HepG2 (cell line): ENCODE measurements at regions not wholly inside any gene's neighbourhood (a gene's known extent, or its start where the extent isn't known, plus 50 kb on each side); places are given as distances from the start of the nearest gene placed in this dataset.
A peak's percentile ranks its signal among the peaks of the same experiment; 100 is the strongest.

Source experiments
- ATAC-seq: fragments of 200-7000 bp; cut with Tn5 transposase; 3 replicates; pipeline ENCODE4 v1.9.1; 2020; ENCODE audit warnings: mild to moderate bottlenecking, moderate library complexity
- BruUV-seq: library from RNA; stranded (reverse); fragments of 400-500 nt; replicated peaks from 2 replicates; lab custom pipeline; 2021; lab: Mats Ljungman, UMichigan
- CTCF ChIA-PET: fragments of 300-600 bp; formaldehyde crosslinking; extraction: SDS; loops from one replicate; lab custom pipeline; 2021; ENCODE audit warnings: low total read pairs, inconsistent platforms, low intra/inter-chr PET ratio; lab: Yijun Ruan, JAX
- POLR2A ChIA-PET: fragments of 350-600 bp; sonication (Branson Sonifier 250); formaldehyde crosslinking; loops from one replicate; lab custom pipeline; 2020; ENCODE audit warnings: antibody characterized with exemption, inconsistent platforms; lab: Yijun Ruan, JAX
- DNase-seq: peaks from one replicate; pipeline ENCODE4 v3.0.0-alpha.2; 2015; ENCODE audit warnings: low spot score
- FAIRE-seq: peaks from 3 replicates; lab custom pipeline; 2011; peaks lifted over from hg19 to GRCh38; lab: Jason Lieb, UNC
- H2AFZ ChIP-seq: one replicate; pipeline ENCODE4 v1.6.1; 2011; ENCODE audit warnings: low read length, inconsistent platforms
- H3K27ac ChIP-seq: fragments of 300-600 bp; 3 replicates; pipeline ENCODE4 v1.8.0; 2011; ENCODE audit warnings: mixed run types, mild to moderate bottlenecking, mixed read lengths, low read length, inconsistent platforms; ENCODE audit not compliant: insufficient read depth; ENCODE audit errors: extremely low read length
- H3K27me3 ChIP-seq, 2 experiments: fragments of 200-600 bp in 1 of 2; 2 replicates in 1 of 2; 3 replicates in 1 of 2; pipeline versions ENCODE4 v1.6.0 to v1.8.0; 2011; ENCODE audit warnings: low read length in 2 of 2, mild to moderate bottlenecking in 2 of 2, moderate library complexity in 2 of 2, inconsistent platforms in 1 of 2; ENCODE audit not compliant: insufficient read depth in 2 of 2, control insufficient read depth in 1 of 2
- H3K36me3 ChIP-seq, 2 experiments: fragments of 200-600 bp in 1 of 2; replicated peaks in 1 of 2; 2 replicates in 1 of 2; 3 replicates in 1 of 2; pipeline versions ENCODE4 v1.5.1 to v1.8.0; 2011; ENCODE audit warnings: low read length in 2 of 2, inconsistent platforms in 1 of 2; ENCODE audit not compliant: insufficient read depth in 2 of 2, control insufficient read depth in 1 of 2
- H3K4me1 ChIP-seq: 2 replicates; pipeline ENCODE4 v1.5.1; 2012; ENCODE audit warnings: low read length, inconsistent platforms; ENCODE audit not compliant: insufficient read depth
- H3K4me2 ChIP-seq: 2 replicates; pipeline ENCODE4 v1.6.0; 2011; ENCODE audit warnings: low read depth, low read length, inconsistent platforms
- H3K4me3 ChIP-seq, 3 experiments: fragments of 200-600 bp in 1 of 3; sonication (generic), shearing (Covaris generic) in 1 of 3; replicated peaks in 1 of 3; 2 replicates each; pipeline ENCODE4 v1.5.1; 2011 to 2016; ENCODE audit warnings: low read length in 3 of 3, inconsistent platforms in 2 of 3, low read depth in 2 of 3, mild to moderate bottlenecking in 2 of 3, control low read depth in 1 of 3, mixed read lengths in 1 of 3; ENCODE audit not compliant: insufficient read depth in 1 of 3
- H3K79me2 ChIP-seq: one replicate; pipeline ENCODE4 v1.6.1; 2011; ENCODE audit warnings: low read length, inconsistent platforms; ENCODE audit not compliant: insufficient read depth
- H3K9ac ChIP-seq: 2 replicates; pipeline ENCODE4 v1.6.0; 2011; ENCODE audit warnings: mild to moderate bottlenecking, low read depth, low read length, inconsistent platforms; ENCODE audit not compliant: insufficient read depth
- H3K9me3 ChIP-seq: 2 replicates; pipeline ENCODE4 v1.5.1; 2012; ENCODE audit warnings: mild to moderate bottlenecking, low read length
- H4K20me1 ChIP-seq: 2 replicates; pipeline ENCODE4 v1.6.0; 2011; ENCODE audit warnings: inconsistent platforms, mild to moderate bottlenecking, low read length, moderate library complexity; ENCODE audit not compliant: insufficient read depth
- CCAR2 ChIP-seq: fragments of 200-400 bp; formaldehyde crosslinking; optimal IDR thresholded peaks from 2 replicates; pipeline ENCODE3; 2018; ENCODE audit warnings: low read depth, mild to moderate bottlenecking, low read length, moderate library complexity
- HNRNPK ChIP-seq: fragments of 200-400 bp; formaldehyde crosslinking; IDR thresholded peaks from 2 replicates; pipeline ENCODE4 v1.6.1; 2018; ENCODE audit warnings: low read length, low read depth, moderate library complexity, mild to moderate bottlenecking; ENCODE audit not compliant: poor library complexity, severe bottlenecking
- KLF16 ChIP-seq, 2 experiments: sonication (generic) in 1 of 2; formaldehyde crosslinking in 1 of 2; IDR thresholded peaks; 2 replicates each; pipeline versions ENCODE4 v1.6.1 to v1.8.0; 2016 to 2023; ENCODE audit warnings: missing genetic modification reagents in 2 of 2, missing compliant biosample characterization in 1 of 2
- MLX ChIP-seq: IDR thresholded peaks from 2 replicates; pipeline ENCODE4 v1.6.1; 2016
- NPAS2 ChIP-seq: sonication (generic); formaldehyde crosslinking; IDR thresholded peaks from 2 replicates; pipeline ENCODE4 v1.8.0; 2022; ENCODE audit warnings: mild to moderate bottlenecking, missing genetic modification reagents, borderline replicate concordance
- PBX3 ChIP-seq: sonication (generic); formaldehyde crosslinking; IDR thresholded peaks from 2 replicates; pipeline ENCODE4 v1.8.1; 2023; ENCODE audit warnings: missing genetic modification reagents, inconsistent platforms, borderline replicate concordance
- POLR2G ChIP-seq: fragments of 200-400 bp; formaldehyde crosslinking; IDR thresholded peaks from 2 replicates; pipeline ENCODE4 v1.6.1; 2018; ENCODE audit warnings: mild to moderate bottlenecking, low read depth, low read length, moderate library complexity
- RARA ChIP-seq: IDR thresholded peaks from 2 replicates; pipeline ENCODE4 v1.6.1; 2016; ENCODE audit warnings: missing genetic modification reagents, missing compliant biosample characterization
- SP140L ChIP-seq: sonication (generic); formaldehyde crosslinking; IDR thresholded peaks from 2 replicates; pipeline ENCODE4 v1.4.0; 2020; ENCODE audit warnings: missing genetic modification reagents, borderline replicate concordance
- SRSF1 ChIP-seq: fragments of 200-400 bp; formaldehyde crosslinking; optimal IDR thresholded peaks from 2 replicates; pipeline ENCODE3; 2017; ENCODE audit warnings: mild to moderate bottlenecking, low read depth, low read length, moderate library complexity
- ZNF10 ChIP-seq: sonication (generic); formaldehyde crosslinking; IDR thresholded peaks from 2 replicates; pipeline ENCODE4 v1.4.0; 2020; ENCODE audit warnings: mild to moderate bottlenecking, low read depth, missing genetic modification reagents, borderline replicate concordance
- ZNF484 ChIP-seq: sonication (generic); formaldehyde crosslinking; IDR thresholded peaks from 2 replicates; pipeline ENCODE4 v1.5.1; 2020; ENCODE audit warnings: mild to moderate bottlenecking, low read depth, missing genetic modification reagents, borderline replicate concordance
- ZNF550 ChIP-seq: sonication (generic); formaldehyde crosslinking; IDR thresholded peaks from 2 replicates; pipeline ENCODE4 v1.4.0; 2020; ENCODE audit warnings: mild to moderate bottlenecking, missing genetic modification reagents, borderline replicate concordance
- ZNF556 ChIP-seq: sonication (generic); formaldehyde crosslinking; IDR thresholded peaks from 2 replicates; pipeline ENCODE4 v1.4.0; 2020; ENCODE audit warnings: mild to moderate bottlenecking, missing genetic modification reagents, borderline replicate concordance
- ZNF670 ChIP-seq: sonication (generic); formaldehyde crosslinking; IDR thresholded peaks from 2 replicates; pipeline ENCODE4 v1.8.0; 2022; ENCODE audit warnings: mild to moderate bottlenecking, missing genetic modification reagents, borderline replicate concordance
- ZNF891 ChIP-seq: sonication (generic); formaldehyde crosslinking; IDR thresholded peaks from 2 replicates; pipeline ENCODE4 v1.5.0; 2020; ENCODE audit warnings: mild to moderate bottlenecking, missing genetic modification reagents
- ZSCAN21 ChIP-seq: sonication (generic); formaldehyde crosslinking; IDR thresholded peaks from 2 replicates; pipeline ENCODE4 v1.8.0; 2022; ENCODE audit warnings: mild to moderate bottlenecking, missing genetic modification reagents, moderate library complexity, borderline replicate concordance
- WGBS: methylation state at CpG from one replicate; pipeline ENCODE4 v1.1.6; 2017; ENCODE audit warnings: low lambda C conversion rate; 5-methylcytosine and 5-hydroxymethylcytosine counted together
- in situ Hi-C: cut with HindIII; loops from 2 replicates; pipeline ENCODE4 v1.10.0; 2017; ENCODE audit warnings: low pct_unique_long_range_greater_than_20kb; ENCODE audit not compliant: extremely low pct_ligation_motif_present
- intact Hi-C: fragments of 100-400 bp; cut with micrococcal nuclease; formaldehyde crosslinking; loops from one replicate; pipeline ENCODE4 v1.10.0; 2022; ENCODE audit not compliant: unreplicated experiment

DNA sequence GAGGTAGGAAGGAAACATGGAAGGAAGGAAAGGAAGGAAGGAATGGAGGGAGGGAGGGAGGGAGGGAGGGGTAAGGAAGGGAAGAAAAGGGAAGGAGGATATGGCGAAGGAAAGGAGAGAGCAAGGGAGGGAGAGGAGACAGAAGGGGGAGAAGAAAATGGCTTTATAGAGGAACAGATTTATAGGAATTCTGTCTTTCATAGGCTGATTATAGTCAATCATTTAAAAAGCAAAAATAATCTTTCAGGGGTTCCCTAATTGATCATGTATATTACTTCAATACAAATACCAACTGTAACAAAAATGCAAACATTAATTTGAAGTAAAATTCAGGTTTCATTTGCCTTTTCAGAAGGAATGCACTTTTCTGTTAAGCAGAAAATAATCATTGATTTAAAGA lies 519.1 kb downstream of the MDFIC start:
- no peak overlapping the region for H3K27ac ChIP-seq
- H3K36me3 ChIP-seq, result no peaks in the 10 kb centered on the region
- no peaks in the 10 kb centered on the region for H3K27me3 ChIP-seq
- no peak for FAIRE-seq
- ChIA-PET POLR2A (no interaction called here), CTCF (no interaction called here)
- H3K9me3 ChIP-seq, result no peaks in the 10 kb centered on the region
- WGBS, result 3% methylated on average over 1 of the region's 1 CpG
- in situ Hi-C loops, result no loop called here
- H4K20me1 ChIP-seq, result no peaks in the 10 kb centered on the region
- no peak overlapping the region for H2AFZ ChIP-seq
- H3K9ac ChIP-seq, result no peak overlapping the region
- no peak overlapping the region for H3K4me3 ChIP-seq
- intact Hi-C loops, result no loop called here
- no peak for DNase-seq
- no peak for ATAC-seq
- H3K4me2 ChIP-seq, result no peak overlapping the region
- no TSS peak for BruUV-seq
- H3K4me1 ChIP-seq, result no peaks in the 10 kb centered on the region
- H3K79me2 ChIP-seq, result no peaks in the 10 kb centered on the region
- TF ChIP-seq HNRNPK, result peak; percentile 55
- no peak for TF ChIP-seq KLF16 (CRISPR knock-in tag; IDR thresholded peaks at IDR 0.05)

GRCh38 chr7:115435178-115435577 lies 513.3 kb downstream of the MDFIC start:
- FAIRE-seq (no peak), DNase-seq (no peak), ATAC-seq (no peak)
- Histone ChIP-seq H4K20me1 (no peaks in the 10 kb centered on the region), H3K27ac (no peak overlapping the region), H3K9me3 (no peaks in the 10 kb centered on the region), H3K4me2 (no peak overlapping the region), H3K36me3 (no peaks in the 10 kb centered on the region), H3K4me3 (no peak overlapping the region), H2AFZ (no peak overlapping the region), H3K9ac (no peak overlapping the region), H3K27me3 (no peaks in the 10 kb centered on the region), H3K4me1 (no peaks in the 10 kb centered on the region), H3K79me2 (no peaks in the 10 kb centered on the region)
- no TSS peak for BruUV-seq
- in situ Hi-C loops (no loop called here), intact Hi-C loops (no loop called here)
- WGBS, result 45% methylated on average over 1 of the region's 1 CpG
- ChIA-PET POLR2A (no interaction called here), CTCF (no interaction called here)
- no peak for TF ChIP-seq ZNF670 (CRISPR knock-in tag)
- TF ChIP-seq CCAR2, result no peak
- no peak for TF ChIP-seq SRSF1
- TF ChIP-seq ZNF891 (CRISPR knock-in tag), result no peak
- no peak for TF ChIP-seq ZNF550 (CRISPR knock-in tag)
- no peak for TF ChIP-seq SP140L
- no peak for TF ChIP-seq ZNF10 (CRISPR knock-in tag)
- TF ChIP-seq ZNF556 (CRISPR knock-in tag), result no peak
- no peak for TF ChIP-seq RARA
- TF ChIP-seq ZSCAN21 (CRISPR knock-in tag), result no peak
- no peak for TF ChIP-seq PBX3 (CRISPR knock-in tag)
- TF ChIP-seq ZNF484 (CRISPR knock-in tag), result no peak
- no peak for TF ChIP-seq POLR2G
- no peak for TF ChIP-seq MLX (CRISPR knock-in tag)
- no peak for TF ChIP-seq NPAS2
